RWPE2 (cell line): ENCODE measurements at regions not wholly inside any gene's neighbourhood (a gene's known extent, or its start where the extent isn't known, plus 50 kb on each side); places are given as distances from the start of the nearest gene placed in this dataset.
A peak's percentile ranks its signal among the peaks of the same experiment; 100 is the strongest.
"Not testable (repeated sequence)": the region's sequence is repeated elsewhere in the genome, so short reads cannot be mapped to it uniquely, and the experiment has no call there.

Experiments used
- ATAC-seq: fragments of 200-7000 bp; cut with Tn5 transposase; 3 replicates; pipeline ENCODE4 v1.9.1; 2021; ENCODE audit warnings: low read depth
- DNase-seq: peaks from one replicate; pipeline ENCODE4 v3.0.0-alpha.2; 2020; ENCODE audit warnings: low spot score
- H3K27ac ChIP-seq: fragments of 450-650 bp; 2 replicates; pipeline ENCODE4 v1.5.1; 2017; ENCODE audit warnings: mild to moderate bottlenecking; ENCODE audit not compliant: poor library complexity, severe bottlenecking
- H3K27me3 ChIP-seq: fragments of 250-450 bp; sonication (Bioruptor Pico); 2 replicates; pipeline ENCODE4 v1.5.1; 2021; ENCODE audit warnings: mild to moderate bottlenecking, moderate library complexity; ENCODE audit not compliant: insufficient read depth, poor library complexity, severe bottlenecking
- H3K36me3 ChIP-seq: fragments of 250-450 bp; sonication (Bioruptor Pico); 2 replicates; pipeline ENCODE4 v1.5.1; 2020; ENCODE audit warnings: low read depth, mild to moderate bottlenecking, moderate library complexity
- H3K4me1 ChIP-seq: fragments of 250-450 bp; sonication (Bioruptor Pico); 2 replicates; pipeline ENCODE4 v1.5.1; 2021; ENCODE audit warnings: mild to moderate bottlenecking, moderate library complexity; ENCODE audit not compliant: insufficient read depth, poor library complexity, severe bottlenecking
- H3K4me3 ChIP-seq: fragments of 250-450 bp; sonication (Bioruptor Pico); 2 replicates; pipeline ENCODE4 v1.5.1; 2021; ENCODE audit warnings: mild to moderate bottlenecking, moderate library complexity; ENCODE audit not compliant: severe bottlenecking
- H3K9me3 ChIP-seq: fragments of 250-450 bp; sonication (Bioruptor Pico); 2 replicates; pipeline ENCODE4 v1.5.1; 2021; ENCODE audit warnings: mild to moderate bottlenecking, moderate library complexity; ENCODE audit not compliant: severe bottlenecking
- CTCF ChIP-seq: fragments of 450-650 bp; IDR thresholded peaks from one replicate; pipeline ENCODE4 v1.5.1; 2017; ENCODE audit warnings: mild to moderate bottlenecking, moderate library complexity; ENCODE audit not compliant: poor library complexity, severe bottlenecking

GRCh38 chr2:62627667-62628066, 77.8 kb upstream of the EHBP1 start:
- DNase-seq (no peak), ATAC-seq (no peak)
- Histone ChIP-seq H3K36me3 (no peaks in the 10 kb centered on the region), H3K27me3 (no peaks in the 10 kb centered on the region), H3K4me1 (no peaks in the 10 kb centered on the region), H3K27ac (no peak overlapping the region), H3K4me3 (no peak overlapping the region), H3K9me3 (peaks cover 2% of the 10 kb centered on the region)
- TF ChIP-seq CTCF, result no peak

- ATAC-seq, result no peak
- Histone ChIP-seq H3K27me3 (no peaks in the 10 kb centered on the region), H3K9me3 (no peaks in the 10 kb centered on the region), H3K27ac (no peak overlapping the region), H3K4me1 (no peaks in the 10 kb centered on the region), H3K36me3 (no peaks in the 10 kb centered on the region), H3K4me3 (no peak overlapping the region)
- TF ChIP-seq CTCF, result no peak
- no peak for DNase-seq
These were observed 80.7 kb upstream of the EHBP1 start for GRCh38 chr2:62624855-62625254.

GRCh38 chr2:62616486-62616885, 89.0 kb upstream of the EHBP1 start:
- H3K4me1 ChIP-seq, H3K27me3 ChIP-seq, H3K27ac ChIP-seq, DNase-seq, H3K36me3 ChIP-seq, H3K4me3 ChIP-seq, ATAC-seq, H3K9me3 ChIP-seq: not testable (repeated sequence)

GRCh38 chr2:62611854-62612253, 93.7 kb upstream of the EHBP1 start:
- no peak for DNase-seq
- Histone ChIP-seq H3K9me3 (no peaks in the 10 kb centered on the region), H3K36me3 (no peaks in the 10 kb centered on the region), H3K27me3 (no peaks in the 10 kb centered on the region), H3K27ac (no peak overlapping the region), H3K4me1 (no peaks in the 10 kb centered on the region), H3K4me3 (no peak overlapping the region)
- ATAC-seq, result no peak
- no peak for TF ChIP-seq CTCF

GRCh38 chr2:62605471-62605870, 99.5 kb upstream of the TMEM17 start:
- not testable (repeated sequence) for DNase-seq, H3K36me3 ChIP-seq, ATAC-seq, H3K27me3 ChIP-seq, H3K4me3 ChIP-seq, H3K9me3 ChIP-seq, H3K27ac ChIP-seq
- H3K4me1 ChIP-seq, result peaks cover 13% of the 10 kb centered on the region

GRCh38 chr2:62604336-62604735, 98.3 kb upstream of the TMEM17 start:
- no peak for TF ChIP-seq CTCF
- Histone ChIP-seq H3K36me3 (no peaks in the 10 kb centered on the region), H3K4me3 (no peak overlapping the region), H3K4me1 (peaks cover 13% of the 10 kb centered on the region), H3K27me3 (no peaks in the 10 kb centered on the region), H3K9me3 (no peaks in the 10 kb centered on the region), H3K27ac (peak overlapping the region; percentile 75)
- no peak for DNase-seq
- peak; percentile 97 for ATAC-seq
